GM23248 (cell line): ENCODE measurements at regions not wholly inside any gene's neighbourhood (a gene's known extent, or its start where the extent isn't known, plus 50 kb on each side); places are given as distances from the start of the nearest gene placed in this dataset.
"Not testable (repeated sequence)": the region's sequence is repeated elsewhere in the genome, so short reads cannot be mapped to it uniquely, and the experiment has no call there.

Experiments
- DNase-seq: peaks from one replicate; pipeline ENCODE4 v3.0.0-alpha.2; 2015
- H2AFZ ChIP-seq: fragments of 200-600 bp; sonication (generic); 2 replicates; pipeline ENCODE4 v1.6.1; 2016; ENCODE audit warnings: antibody characterized with exemption
- H3F3A ChIP-seq: fragments of 200-600 bp; sonication (generic); 2 replicates; pipeline ENCODE4 v1.6.1; 2016; ENCODE audit warnings: mild to moderate bottlenecking, antibody characterized with exemption, mixed run types; ENCODE audit not compliant: insufficient read depth
- H3K27ac ChIP-seq: fragments of 200-600 bp; sonication (generic); 2 replicates; pipeline ENCODE4 v1.5.1; 2016; ENCODE audit warnings: mild to moderate bottlenecking
- H3K27me3 ChIP-seq: fragments of 200-600 bp; sonication (generic); replicated peaks from 2 replicates; pipeline ENCODE4 v1.6.1; 2016; ENCODE audit warnings: mild to moderate bottlenecking; ENCODE audit not compliant: insufficient read depth
- H3K36me3 ChIP-seq: fragments of 200-600 bp; sonication (generic); 2 replicates; pipeline ENCODE4 v1.6.1; 2016; ENCODE audit warnings: low read depth, mild to moderate bottlenecking
- H3K4me1 ChIP-seq: fragments of 200-600 bp; sonication (generic); 2 replicates; pipeline ENCODE4 v1.6.1; 2016; ENCODE audit warnings: mild to moderate bottlenecking; ENCODE audit not compliant: insufficient read depth
- H3K4me2 ChIP-seq: fragments of 200-600 bp; sonication (generic); one replicate; pipeline ENCODE4 v1.6.1; 2016; ENCODE audit warnings: mild to moderate bottlenecking; ENCODE audit not compliant: unreplicated experiment
- H3K4me3 ChIP-seq: fragments of 200-600 bp; sonication (generic); 2 replicates; pipeline ENCODE4 v1.5.1; 2016; ENCODE audit warnings: mild to moderate bottlenecking
- H3K79me2 ChIP-seq: fragments of 200-600 bp; sonication (generic); 2 replicates; pipeline ENCODE4 v1.6.1; 2016; ENCODE audit warnings: mild to moderate bottlenecking; ENCODE audit not compliant: insufficient read depth
- H3K9ac ChIP-seq: fragments of 200-600 bp; sonication (generic); 2 replicates; pipeline ENCODE4 v1.6.1; 2016; ENCODE audit warnings: mild to moderate bottlenecking
- H3K9me2 ChIP-seq: fragments of 200-600 bp; sonication (generic); 2 replicates; pipeline ENCODE4 v1.6.1; 2016; ENCODE audit warnings: mixed run types, mild to moderate bottlenecking, moderate library complexity; ENCODE audit not compliant: insufficient read depth
- H3K9me3 ChIP-seq: fragments of 200-600 bp; sonication (generic); one replicate; pipeline ENCODE4 v1.6.1; 2017; ENCODE audit warnings: low read depth
- H4K20me1 ChIP-seq: fragments of 200-600 bp; sonication (generic); 2 replicates; pipeline ENCODE4 v1.6.0; 2016; ENCODE audit not compliant: insufficient read depth
- EZH2 ChIP-seq: fragments of 200-600 bp; sonication (generic); IDR thresholded peaks from 2 replicates; pipeline ENCODE4 v1.6.1; 2018; ENCODE audit warnings: antibody characterized with exemption, mild to moderate bottlenecking; ENCODE audit not compliant: insufficient read depth, poor library complexity, severe bottlenecking
- EZH2phosphoT487 ChIP-seq: fragments of 200-600 bp; sonication (generic); IDR thresholded peaks from 2 replicates; pipeline ENCODE4 v1.6.1; 2018; ENCODE audit warnings: antibody characterized with exemption, moderate library complexity, mild to moderate bottlenecking, low read depth; ENCODE audit not compliant: insufficient read depth
- WGBS, 2 experiments: methylation state at CpG; one replicate each; pipeline ENCODE4 v1.1.6; 2015 to 2017; ENCODE audit warnings: low lambda C conversion rate in 2 of 2, low coverage in 1 of 2; ENCODE audit errors: missing lambda C conversion rate in 2 of 2; 5-methylcytosine and 5-hydroxymethylcytosine counted together
- in situ Hi-C: fragments of 300-500 bp; cut with MboI; formaldehyde crosslinking; loops from 2 replicates; pipeline ENCODE4 v1.15.0; 2020

- H3K4me2 ChIP-seq = no peak overlapping the region
- no peaks in the 10 kb centered on the region for H4K20me1 ChIP-seq
- H3F3A ChIP-seq = no peaks in the 10 kb centered on the region
- H3K27me3 ChIP-seq = no peaks in the 10 kb centered on the region
- 36 to 38% methylated on average over 8 of the region's 8 CpGs for WGBS, 2 experiments
- in situ Hi-C loops = no loop called here
- H3K9me2 ChIP-seq = no peaks in the 10 kb centered on the region
- H3K9ac ChIP-seq = no peak overlapping the region
- DNase-seq = no peak
- no peaks in the 10 kb centered on the region for H3K36me3 ChIP-seq
- H3K9me3 ChIP-seq = no peaks in the 10 kb centered on the region
- no peak overlapping the region for H2AFZ ChIP-seq
- H3K79me2 ChIP-seq = no peaks in the 10 kb centered on the region
- TF ChIP-seq EZH2 = no peak
- no peak for TF ChIP-seq EZH2phosphoT487
- H3K27ac ChIP-seq = no peak overlapping the region
- H3K4me1 ChIP-seq = no peaks in the 10 kb centered on the region
- no peak overlapping the region for H3K4me3 ChIP-seq
Measured at GRCh38 chr2:16202266-16203020, 262.1 kb downstream of the MYCN start.

DNA sequence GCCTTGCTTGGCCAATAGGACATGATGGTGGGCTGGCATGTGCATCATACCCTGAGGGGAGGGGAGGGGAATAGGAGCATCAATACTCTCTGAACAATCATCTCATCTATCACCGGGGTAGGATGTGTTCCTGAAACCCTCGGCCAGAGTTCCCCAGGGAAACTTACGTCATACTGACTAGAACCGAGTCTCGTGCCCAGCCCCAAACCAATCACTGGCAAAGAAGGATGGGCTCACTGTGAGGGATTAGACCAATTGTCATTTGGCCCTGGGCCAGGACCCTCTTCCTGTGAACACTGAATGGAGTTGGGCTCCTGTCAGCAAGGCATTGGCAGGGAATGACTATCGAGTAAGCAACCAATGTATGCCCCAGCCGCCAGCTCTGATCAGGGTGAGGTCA lies 261.5 kb downstream of the MYCN start:
- Histone ChIP-seq H4K20me1 (no peaks in the 10 kb centered on the region), H3K36me3 (no peaks in the 10 kb centered on the region), H3K9me2 (no peaks in the 10 kb centered on the region), H3K4me3 (no peak overlapping the region), H3K27ac (no peak overlapping the region), H3K4me1 (no peaks in the 10 kb centered on the region), H3K4me2 (no peak overlapping the region), H3K9me3 (no peaks in the 10 kb centered on the region), H3K79me2 (no peaks in the 10 kb centered on the region), H2AFZ (no peak overlapping the region), H3F3A (no peaks in the 10 kb centered on the region), H3K27me3 (no peaks in the 10 kb centered on the region), H3K9ac (no peak overlapping the region)
- no peak for DNase-seq
- TF ChIP-seq EZH2 (no peak), EZH2phosphoT487 (no peak)
- in situ Hi-C loops = no loop called here
- WGBS, 2 experiments = 39 to 44% methylated on average over 7 of the region's 7 CpGs

DNA sequence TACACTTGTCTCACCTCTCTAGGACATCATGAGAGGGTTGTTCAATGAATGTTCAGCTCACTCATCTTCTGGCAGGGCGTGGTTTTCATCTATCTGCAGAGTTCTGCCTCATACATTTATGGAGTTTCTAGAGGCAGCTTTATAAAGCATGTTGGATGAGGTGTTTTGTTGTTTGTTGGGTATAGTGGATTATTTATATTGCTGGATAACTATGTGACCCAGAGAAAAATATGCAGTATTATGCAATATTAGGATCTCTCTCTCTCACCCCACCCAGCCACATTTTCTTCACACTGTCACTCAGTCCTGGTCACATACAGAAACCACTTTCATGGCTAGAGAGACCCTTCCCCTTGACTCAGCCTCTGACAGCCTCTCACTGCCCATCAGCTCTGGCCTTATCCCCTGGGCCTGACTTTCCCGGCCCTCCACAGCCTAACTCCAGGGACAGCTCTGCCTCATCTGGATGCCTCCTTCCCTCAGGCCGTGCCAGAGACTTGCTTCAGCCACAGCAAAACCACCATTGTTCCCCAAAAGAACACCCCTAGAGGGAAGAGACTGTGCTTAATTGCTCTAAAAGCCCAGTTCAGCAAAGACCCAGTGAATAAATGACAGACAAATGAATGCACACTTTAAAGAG lies 260.3 kb downstream of the MYCN start:
- Histone ChIP-seq H3F3A (no peaks in the 10 kb centered on the region), H3K27me3 (no peaks in the 10 kb centered on the region), H3K4me2 (no peak overlapping the region), H3K27ac (no peak overlapping the region), H3K9me2 (no peaks in the 10 kb centered on the region), H3K9ac (no peak overlapping the region), H3K36me3 (no peaks in the 10 kb centered on the region), H4K20me1 (no peaks in the 10 kb centered on the region), H3K79me2 (no peaks in the 10 kb centered on the region), H3K9me3 (no peaks in the 10 kb centered on the region), H3K4me3 (no peak overlapping the region), H3K4me1 (no peaks in the 10 kb centered on the region), H2AFZ (no peak overlapping the region)
- 5 to 7% methylated on average over 3 of the region's 3 CpGs for WGBS, 2 experiments
- in situ Hi-C loops = no loop called here
- TF ChIP-seq EZH2phosphoT487 (no peak), EZH2 (no peak)
- no peak for DNase-seq

GRCh38 chr2:16199882-16200553 lies 259.7 kb downstream of the MYCN start:
- no peaks in the 10 kb centered on the region for H3K79me2 ChIP-seq
- no peaks in the 10 kb centered on the region for H3K9me3 ChIP-seq
- no peaks in the 10 kb centered on the region for H4K20me1 ChIP-seq
- H3K27me3 ChIP-seq = no peaks in the 10 kb centered on the region
- H3K36me3 ChIP-seq = no peaks in the 10 kb centered on the region
- no peaks in the 10 kb centered on the region for H3F3A ChIP-seq
- H3K4me1 ChIP-seq = no peaks in the 10 kb centered on the region
- H3K4me3 ChIP-seq = no peak overlapping the region
- no peak overlapping the region for H3K4me2 ChIP-seq
- no peaks in the 10 kb centered on the region for H3K9me2 ChIP-seq
- H3K27ac ChIP-seq = no peak overlapping the region
- H2AFZ ChIP-seq = no peak overlapping the region
- in situ Hi-C loops = no loop called here
- H3K9ac ChIP-seq = no peak overlapping the region
- WGBS, 2 experiments = 37 to 43% methylated on average over 10 of the region's 10 CpGs
- DNase-seq = no peak
- no peak for TF ChIP-seq EZH2
- no peak for TF ChIP-seq EZH2phosphoT487

DNA sequence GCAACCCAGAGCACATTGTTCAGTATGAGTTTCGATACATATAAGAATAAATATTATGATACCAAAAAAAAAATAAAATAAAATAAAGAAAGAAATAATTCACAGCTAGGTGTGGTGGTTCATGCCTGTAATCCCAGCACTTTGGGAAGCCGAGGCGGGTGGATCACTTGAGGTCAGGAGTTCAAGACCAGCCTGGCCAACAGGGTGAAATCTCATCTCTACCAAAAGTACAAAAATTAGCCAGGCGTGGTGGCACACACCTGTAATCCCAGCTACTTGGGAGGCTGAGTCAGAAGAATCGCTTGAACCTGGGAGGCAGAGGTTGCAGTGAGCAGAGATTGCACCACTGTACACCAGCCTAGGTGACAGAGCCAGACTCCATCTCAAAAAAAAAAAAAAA lies 258.9 kb downstream of the MYCN start:
- H3K36me3 ChIP-seq, H3K27me3 ChIP-seq, in situ Hi-C loops, DNase-seq, H3K79me2 ChIP-seq, H3K9me2 ChIP-seq, H4K20me1 ChIP-seq, H3K27ac ChIP-seq, H2AFZ ChIP-seq, H3F3A ChIP-seq, H3K4me3 ChIP-seq, H3K4me1 ChIP-seq, H3K4me2 ChIP-seq, H3K9me3 ChIP-seq, H3K9ac ChIP-seq: not testable (repeated sequence)
- 31 to 35% methylated on average over 5 of the region's 5 CpGs for WGBS, 2 experiments
